ENCODE measurements at regions not wholly inside any gene's neighbourhood (a gene's known extent, or its start where the extent isn't known, plus 50 kb on each side); places are given as distances from the start of the nearest gene placed in this dataset.

DNA sequence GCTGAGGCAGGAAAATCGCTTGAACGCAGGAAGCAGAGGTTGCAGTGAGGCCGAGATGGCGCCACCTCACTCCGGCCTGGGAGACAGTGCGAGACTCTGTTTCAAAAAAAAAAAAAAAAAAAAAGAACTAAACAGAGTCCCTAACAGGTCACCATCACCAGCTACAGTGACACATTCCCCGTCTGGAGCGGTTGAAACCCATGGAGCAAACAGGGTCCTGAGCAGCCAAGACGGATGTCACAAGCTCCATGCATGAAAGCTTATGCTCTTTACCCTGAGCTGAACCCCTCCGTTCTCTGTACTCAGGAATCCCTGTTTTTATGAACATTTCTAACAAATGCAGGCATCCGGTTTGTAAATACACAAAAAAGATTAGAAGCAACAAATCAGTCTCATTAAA, 55.9 kb upstream of the LAPTM4A start:
- DNase-seq (ENCODE audit: low read depth in 6 of 9, low spot score in 9 of 9) = no peak
- WGBS = 98% methylated on average over 11 of the region's 11 CpGs
- Histone ChIP-seq H3K27me3 (ENCODE audit: control insufficient read depth in 2 of 2, insufficient read depth in 1 of 2, low read length in 1 of 2) (peaks cover 0 to 16% of the 10 kb centered on the region in 2 donors), H3K4me3 (ENCODE audit: low read length in 2 of 2) (no peak overlapping the region), H3K36me3 (ENCODE audit: control insufficient read depth in 2 of 2, insufficient read depth in 2 of 2, low read length in 1 of 2) (no peaks in the 10 kb centered on the region), H3K9me3 (ENCODE audit: control insufficient read depth in 2 of 2, insufficient read depth in 1 of 2, low read length in 1 of 2) (peaks cover 0 to 11% of the 10 kb centered on the region in 2 donors), H3K27ac (ENCODE audit: low read depth in 1 of 2, low read length in 1 of 2) (no peak overlapping the region), H3K4me1 (ENCODE audit: control insufficient read depth in 2 of 2, insufficient read depth in 2 of 2, low read length in 2 of 2) (no peaks in the 10 kb centered on the region)

DNA sequence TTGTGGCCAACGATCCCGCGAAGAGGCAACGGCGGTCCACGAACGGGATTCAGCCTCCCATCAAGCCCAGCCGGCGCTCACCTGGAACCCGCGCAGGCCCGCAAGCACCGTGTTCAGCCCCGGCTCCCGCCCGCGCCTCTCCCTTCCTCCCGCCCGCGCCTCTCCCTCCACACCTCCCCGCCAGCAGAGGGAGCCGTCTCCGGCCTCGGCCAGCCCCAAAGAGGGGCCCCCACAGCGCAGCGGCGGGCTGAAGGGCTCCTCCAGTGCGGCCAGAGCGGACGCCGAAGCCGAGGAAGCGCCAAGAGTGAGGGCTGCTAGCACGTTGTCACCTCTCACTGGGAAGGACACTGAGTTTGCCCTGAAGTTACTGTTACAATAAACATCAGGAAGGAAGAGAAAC, 55.3 kb upstream of the LAPTM4A start:
- no peak overlapping the region for H3K4me3 ChIP-seq (ENCODE audit: low read length in 2 of 2)
- DNase-seq (ENCODE audit: low read depth in 6 of 9, low spot score in 9 of 9) = peak in 1 of 9 donors; percentile 8
- H3K27ac ChIP-seq (ENCODE audit: low read depth in 1 of 2, low read length in 1 of 2) = no peak overlapping the region
- H3K4me1 ChIP-seq (ENCODE audit: control insufficient read depth in 2 of 2, insufficient read depth in 2 of 2, low read length in 2 of 2) = no peaks in the 10 kb centered on the region
- H3K9me3 ChIP-seq (ENCODE audit: control insufficient read depth in 2 of 2, insufficient read depth in 1 of 2, low read length in 1 of 2) = peaks cover 0 to 13% of the 10 kb centered on the region in 2 donors
- H3K36me3 ChIP-seq (ENCODE audit: control insufficient read depth in 2 of 2, insufficient read depth in 2 of 2, low read length in 1 of 2) = no peaks in the 10 kb centered on the region
- peaks cover 0 to 16% of the 10 kb centered on the region in 2 donors for H3K27me3 ChIP-seq (ENCODE audit: control insufficient read depth in 2 of 2, insufficient read depth in 1 of 2, low read length in 1 of 2)
- 26% methylated on average over 34 of the region's 34 CpGs for WGBS

DNA sequence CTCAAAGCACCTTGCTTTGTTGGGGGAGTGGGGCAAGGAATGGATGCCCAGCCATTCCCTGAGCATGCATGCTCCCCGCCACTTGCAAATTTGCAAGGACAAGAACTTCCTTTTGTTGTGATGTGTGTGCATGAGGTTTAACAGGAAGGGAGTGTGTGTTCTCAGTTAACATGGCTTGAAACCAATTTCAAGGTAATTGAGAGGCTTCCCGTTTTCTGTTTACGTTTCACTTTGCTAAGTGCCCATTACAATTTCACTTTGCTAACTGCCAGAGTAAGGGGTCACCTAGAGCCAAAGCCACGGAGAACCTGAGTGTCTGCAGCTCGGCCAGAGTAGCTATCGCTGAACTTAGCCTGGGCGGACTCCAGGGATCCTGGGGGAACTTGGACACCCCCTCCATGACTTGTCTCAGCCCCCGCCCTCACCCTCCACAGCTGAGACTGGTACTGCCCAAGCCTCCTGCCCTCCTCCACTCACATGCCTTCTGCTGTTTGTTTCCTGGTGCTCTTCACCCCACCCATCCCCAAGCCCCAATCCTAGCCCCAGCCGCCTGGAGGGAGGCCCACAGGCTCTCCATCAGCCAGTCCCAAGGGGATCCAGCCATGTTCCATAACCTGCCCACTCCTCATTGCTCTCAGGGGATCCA, 53.6 kb upstream of the LAPTM4A start:
- H3K4me3 ChIP-seq (ENCODE audit: low read length in 2 of 2) = no peak overlapping the region
- 83% methylated on average over 9 of the region's 9 CpGs for WGBS
- DNase-seq (ENCODE audit: low read depth in 6 of 9, low spot score in 9 of 9) = no peak

DNA sequence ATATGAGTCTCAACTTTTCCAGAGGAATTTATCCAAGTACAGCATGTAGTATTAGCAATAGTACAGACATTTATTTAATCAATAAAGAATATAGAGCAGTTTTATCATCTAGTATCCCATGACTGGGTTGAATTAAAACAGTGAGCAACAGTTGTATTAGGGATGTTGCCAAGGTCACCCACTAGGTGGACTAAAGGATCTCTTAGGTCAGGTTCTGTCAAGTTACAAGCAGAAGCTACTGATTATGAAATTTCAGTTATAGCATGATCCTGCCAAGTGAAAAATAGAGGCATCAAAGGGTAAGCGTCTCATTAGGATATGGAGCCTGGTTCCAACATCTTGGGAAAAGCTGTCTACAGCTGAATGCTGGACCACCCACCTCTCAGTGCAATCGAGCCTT, 52.1 kb upstream of the LAPTM4A start:
- Histone ChIP-seq H3K27ac (ENCODE audit: low read depth in 1 of 2, low read length in 1 of 2) (no peak overlapping the region), H3K4me1 (ENCODE audit: control insufficient read depth in 2 of 2, insufficient read depth in 2 of 2, low read length in 2 of 2) (no peaks in the 10 kb centered on the region), H3K4me3 (ENCODE audit: low read length in 2 of 2) (no peak overlapping the region), H3K9me3 (ENCODE audit: control insufficient read depth in 2 of 2, insufficient read depth in 1 of 2, low read length in 1 of 2) (peaks cover 0 to 13% of the 10 kb centered on the region in 2 donors), H3K36me3 (ENCODE audit: control insufficient read depth in 2 of 2, insufficient read depth in 2 of 2, low read length in 1 of 2) (no peaks in the 10 kb centered on the region), H3K27me3 (ENCODE audit: control insufficient read depth in 2 of 2, insufficient read depth in 1 of 2, low read length in 1 of 2) (peaks cover 0 to 14% of the 10 kb centered on the region in 2 donors)
- 84% methylated on average over 2 of the region's 2 CpGs for WGBS
- DNase-seq (ENCODE audit: low read depth in 6 of 9, low spot score in 9 of 9) = no peak

More for the DNA sequence above, 53.6 kb upstream of the LAPTM4A start:
- H3K27me3 ChIP-seq (ENCODE audit: control insufficient read depth in 2 of 2, insufficient read depth in 1 of 2, low read length in 1 of 2) = peaks cover 0 to 16% of the 10 kb centered on the region in 2 donors
- H3K4me1 ChIP-seq (ENCODE audit: control insufficient read depth in 2 of 2, insufficient read depth in 2 of 2, low read length in 2 of 2) = no peaks in the 10 kb centered on the region
- H3K27ac ChIP-seq (ENCODE audit: low read depth in 1 of 2, low read length in 1 of 2) = no peak overlapping the region
- H3K9me3 ChIP-seq (ENCODE audit: control insufficient read depth in 2 of 2, insufficient read depth in 1 of 2, low read length in 1 of 2) = peaks cover 0 to 13% of the 10 kb centered on the region in 2 donors
- H3K36me3 ChIP-seq (ENCODE audit: control insufficient read depth in 2 of 2, insufficient read depth in 2 of 2, low read length in 1 of 2) = no peaks in the 10 kb centered on the region

Data from thymus (tissue), 11 donors.